GM12872 (cell line): ENCODE measurements at regions not wholly inside any gene's neighbourhood (a gene's known extent, or its start where the extent isn't known, plus 50 kb on each side); places are given as distances from the start of the nearest gene placed in this dataset.

Experiments
- TF ChIP-seq, protein P1 (sequence below): IDR thresholded peaks from 3 replicates; pipeline ENCODE4 v1.5.1; 2011; ENCODE audit warnings: low read depth, mild to moderate bottlenecking, low read length, moderate library complexity; ENCODE audit not compliant: insufficient read depth

GRCh38 chr4:25528391-25528790 lies 127.3 kb upstream of the SLC34A2 start:
- TF ChIP-seq, protein P1, sequence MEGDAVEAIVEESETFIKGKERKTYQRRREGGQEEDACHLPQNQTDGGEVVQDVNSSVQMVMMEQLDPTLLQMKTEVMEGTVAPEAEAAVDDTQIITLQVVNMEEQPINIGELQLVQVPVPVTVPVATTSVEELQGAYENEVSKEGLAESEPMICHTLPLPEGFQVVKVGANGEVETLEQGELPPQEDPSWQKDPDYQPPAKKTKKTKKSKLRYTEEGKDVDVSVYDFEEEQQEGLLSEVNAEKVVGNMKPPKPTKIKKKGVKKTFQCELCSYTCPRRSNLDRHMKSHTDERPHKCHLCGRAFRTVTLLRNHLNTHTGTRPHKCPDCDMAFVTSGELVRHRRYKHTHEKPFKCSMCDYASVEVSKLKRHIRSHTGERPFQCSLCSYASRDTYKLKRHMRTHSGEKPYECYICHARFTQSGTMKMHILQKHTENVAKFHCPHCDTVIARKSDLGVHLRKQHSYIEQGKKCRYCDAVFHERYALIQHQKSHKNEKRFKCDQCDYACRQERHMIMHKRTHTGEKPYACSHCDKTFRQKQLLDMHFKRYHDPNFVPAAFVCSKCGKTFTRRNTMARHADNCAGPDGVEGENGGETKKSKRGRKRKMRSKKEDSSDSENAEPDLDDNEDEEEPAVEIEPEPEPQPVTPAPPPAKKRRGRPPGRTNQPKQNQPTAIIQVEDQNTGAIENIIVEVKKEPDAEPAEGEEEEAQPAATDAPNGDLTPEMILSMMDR = no peak

- TF ChIP-seq, protein P1 = peak; percentile 48
Measured at GRCh38 chr4:25531272-25531671, 124.4 kb upstream of the SLC34A2 start.

GRCh38 chr4:25532591-25532990 lies 123.1 kb upstream of the SLC34A2 start:
- TF ChIP-seq, protein P1 = no peak

- TF ChIP-seq, protein P1 = no peak
Measured at GRCh38 chr4:25533256-25533655, 122.4 kb upstream of the SLC34A2 start.

DNA sequence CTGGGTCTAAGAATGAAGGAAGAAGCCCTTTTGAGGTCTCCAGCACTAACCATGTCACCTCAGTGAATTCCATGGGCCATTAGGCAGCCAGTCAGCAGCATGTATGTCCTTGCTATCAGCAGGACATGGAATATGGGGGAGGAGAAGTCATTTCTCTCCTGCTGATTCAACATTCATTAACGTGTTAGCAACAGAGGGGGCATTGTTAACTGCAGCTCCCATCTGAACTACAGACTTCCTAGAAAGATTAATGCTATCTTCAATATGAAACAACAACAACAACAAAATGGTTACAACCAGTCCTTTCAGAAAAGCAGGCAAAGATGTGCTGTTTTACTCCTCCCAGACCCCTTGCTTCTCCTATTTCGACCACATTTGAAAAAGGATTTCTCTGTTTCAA lies 120.4 kb upstream of the SLC34A2 start:
- TF ChIP-seq, protein P1 = no peak

- TF ChIP-seq, protein P1 = no peak
Measured at GRCh38 chr4:25535701-25536473, 119.8 kb upstream of the SLC34A2 start.

DNA sequence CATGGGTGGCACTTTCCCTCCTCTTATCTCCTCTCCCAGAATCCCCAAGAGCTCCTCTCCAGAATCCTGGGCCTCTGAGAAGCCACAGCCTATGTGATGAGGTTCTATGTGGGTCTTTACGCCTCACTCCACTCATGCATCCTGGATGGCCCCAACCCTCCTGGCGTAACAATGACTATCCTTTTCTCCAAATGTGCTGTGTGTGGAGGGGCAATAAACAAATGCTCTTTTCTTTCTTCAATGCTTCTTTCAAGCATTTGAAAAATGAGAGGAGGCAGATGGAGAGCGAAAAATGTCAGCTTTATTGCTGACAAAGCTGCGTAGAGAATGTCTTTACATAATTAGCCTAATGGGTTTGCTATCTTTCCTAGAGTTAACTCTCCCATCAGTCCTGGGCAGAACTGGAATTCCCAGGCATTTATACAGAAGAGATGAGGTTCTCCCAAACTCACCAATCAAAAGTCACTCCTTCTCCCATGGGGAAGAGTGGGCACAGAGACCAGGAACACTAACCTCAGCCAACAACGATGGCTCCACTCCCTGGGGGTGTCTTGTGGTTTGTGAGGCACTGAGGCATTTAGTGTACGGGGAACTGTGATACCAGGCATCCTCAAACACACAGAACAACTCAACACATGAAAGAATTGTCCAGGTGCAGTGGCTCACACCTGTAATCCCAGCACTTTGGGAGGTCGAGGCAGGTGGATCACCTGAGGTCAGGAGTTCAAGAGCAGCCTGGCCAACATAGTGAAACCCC lies 118.9 kb upstream of the SLC34A2 start:
- TF ChIP-seq, protein P1 = no peak
